Loucy (cell line): ENCODE measurements at regions not wholly inside any gene's neighbourhood (a gene's known extent, or its start where the extent isn't known, plus 50 kb on each side); places are given as distances from the start of the nearest gene placed in this dataset.

ENCODE experiments used
- EZH2phosphoT487 ChIP-seq: fragments of 200-600 bp; IDR thresholded peaks from 2 replicates; pipeline ENCODE4 v1.6.1; 2018; ENCODE audit warnings: antibody characterized with exemption, mild to moderate bottlenecking, moderate library complexity, borderline replicate concordance
- TF ChIP-seq, protein P1 (sequence below): fragments of 200-600 bp; sonication (generic); conservative IDR thresholded peaks from 2 replicates; pipeline ENCODE4 v1.5.1; 2014; ENCODE audit warnings: mild to moderate bottlenecking, antibody characterized with exemption, low read length

DNA sequence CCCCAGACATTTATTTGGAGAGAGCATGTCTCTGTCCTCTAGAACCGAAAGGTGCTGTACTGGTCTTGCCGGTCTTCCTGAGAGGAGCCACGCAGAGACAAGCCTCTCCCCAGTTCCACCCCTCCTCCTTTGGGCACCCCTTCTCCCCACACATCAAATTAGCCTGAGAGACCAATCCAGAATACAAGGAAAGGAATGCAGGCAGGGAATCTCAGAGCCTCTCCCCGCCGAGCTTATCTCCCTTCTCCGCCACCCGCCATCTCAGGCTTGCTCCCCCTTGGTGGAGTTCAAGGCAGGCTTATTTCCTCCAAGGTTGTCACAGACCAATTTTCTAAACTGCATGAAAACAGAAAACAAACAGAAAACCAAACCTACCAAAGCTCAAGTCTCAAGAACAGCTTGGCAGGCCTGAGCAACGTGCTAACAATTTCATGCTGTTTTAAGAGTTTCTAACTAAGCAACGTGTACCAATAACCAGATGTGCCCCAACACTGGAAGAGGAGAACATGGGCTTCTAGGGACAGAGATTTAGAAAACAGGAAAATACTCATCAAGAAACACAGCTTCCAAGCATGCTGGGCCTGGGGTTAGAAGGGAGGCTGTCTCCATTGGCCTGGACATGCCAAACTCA lies 124.5 kb upstream of the PKDCC start:
- no peak for TF ChIP-seq EZH2phosphoT487
- TF ChIP-seq, protein P1, sequence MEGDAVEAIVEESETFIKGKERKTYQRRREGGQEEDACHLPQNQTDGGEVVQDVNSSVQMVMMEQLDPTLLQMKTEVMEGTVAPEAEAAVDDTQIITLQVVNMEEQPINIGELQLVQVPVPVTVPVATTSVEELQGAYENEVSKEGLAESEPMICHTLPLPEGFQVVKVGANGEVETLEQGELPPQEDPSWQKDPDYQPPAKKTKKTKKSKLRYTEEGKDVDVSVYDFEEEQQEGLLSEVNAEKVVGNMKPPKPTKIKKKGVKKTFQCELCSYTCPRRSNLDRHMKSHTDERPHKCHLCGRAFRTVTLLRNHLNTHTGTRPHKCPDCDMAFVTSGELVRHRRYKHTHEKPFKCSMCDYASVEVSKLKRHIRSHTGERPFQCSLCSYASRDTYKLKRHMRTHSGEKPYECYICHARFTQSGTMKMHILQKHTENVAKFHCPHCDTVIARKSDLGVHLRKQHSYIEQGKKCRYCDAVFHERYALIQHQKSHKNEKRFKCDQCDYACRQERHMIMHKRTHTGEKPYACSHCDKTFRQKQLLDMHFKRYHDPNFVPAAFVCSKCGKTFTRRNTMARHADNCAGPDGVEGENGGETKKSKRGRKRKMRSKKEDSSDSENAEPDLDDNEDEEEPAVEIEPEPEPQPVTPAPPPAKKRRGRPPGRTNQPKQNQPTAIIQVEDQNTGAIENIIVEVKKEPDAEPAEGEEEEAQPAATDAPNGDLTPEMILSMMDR, result no peak
